A549 (cell line): ENCODE measurements at regions not wholly inside any gene's neighbourhood (a gene's known extent, or its start where the extent isn't known, plus 50 kb on each side); places are given as distances from the start of the nearest gene placed in this dataset.

Source experiments
- ATAC-seq, 2 experiments: fragments of 200-7000 bp in 1 of 2; fragments of >200 bp in 1 of 2; cut with Nextera tagmentation in 1 of 2; cut with Tn5 transposase in 1 of 2; 3 replicates each; pipeline versions ENCODE4 v1.8.0 to v1.9.1; 2018 to 2020; ENCODE audit warnings: mild to moderate bottlenecking in 1 of 2, moderate library complexity in 1 of 2
- CTCF ChIA-PET: fragments of 300-600 bp; sonication (Branson Sonifier 250); formaldehyde crosslinking; extraction: SDS; loops from one replicate; lab custom pipeline; 2021; ENCODE audit warnings: antibody characterized with exemption, inconsistent platforms; lab: Yijun Ruan, JAX
- POLR2A ChIA-PET: fragments of 350-600 bp; formaldehyde crosslinking; extraction: SDS; loops from one replicate; lab custom pipeline; 2021; ENCODE audit warnings: antibody characterized with exemption, inconsistent platforms; lab: Yijun Ruan, JAX
- DNase-seq, 2 experiments: peaks; one replicate each; pipeline versions ENCODE4 v3.0.0 to v3.0.0-alpha.2; 2011 to 2016; ENCODE audit warnings: low read depth in 1 of 2, low spot score in 1 of 2
- FAIRE-seq: peaks from 2 replicates; lab custom pipeline; 2011; peaks lifted over from hg19 to GRCh38; lab: Jason Lieb, UNC
- H3K27ac ChIP-seq, 2 experiments: fragments of >200 bp; sonication (Bioruptor Twin); formaldehyde crosslinking; 3 replicates each; pipeline ENCODE4 v1.5.1; 2016 to 2017
- H3K4me1 ChIP-seq: fragments of >200 bp; sonication (Bioruptor Twin); formaldehyde crosslinking; 3 replicates; pipeline ENCODE4 v1.6.1; 2016
- H3K4me2 ChIP-seq: fragments of >200 bp; sonication (Bioruptor Twin); formaldehyde crosslinking; 3 replicates; pipeline ENCODE4 v1.6.1; 2016
- H3K4me3 ChIP-seq: fragments of >200 bp; sonication (Bioruptor Twin); formaldehyde crosslinking; 3 replicates; pipeline ENCODE4 v1.5.1; 2016
- H3K9me3 ChIP-seq: fragments of >200 bp; sonication (Bioruptor Twin); formaldehyde crosslinking; 3 replicates; pipeline ENCODE4 v1.6.1; 2016
- BHLHE40 ChIP-seq: IDR thresholded peaks from 2 replicates; pipeline ENCODE4 v1.6.1; 2012; ENCODE audit warnings: low read depth, low read length, inconsistent platforms
- CBX2 ChIP-seq: fragments of 200-600 bp; sonication (generic); IDR thresholded peaks from 2 replicates; pipeline ENCODE4 v1.6.1; 2016; ENCODE audit warnings: low read depth, mild to moderate bottlenecking, borderline replicate concordance
- CBX8 ChIP-seq: fragments of 200-600 bp; sonication (generic); IDR thresholded peaks from 2 replicates; pipeline ENCODE4 v1.6.1; 2016
- CHD4 ChIP-seq: fragments of 200-600 bp; sonication (generic); IDR thresholded peaks from 2 replicates; pipeline ENCODE4 v1.6.1; 2016; ENCODE audit warnings: antibody characterized with exemption, mild to moderate bottlenecking, borderline replicate concordance
- FOSB ChIP-seq: fragments of 250-450 bp; sonication (Bioruptor Pico); IDR thresholded peaks from 2 replicates; pipeline ENCODE4 v1.5.0; 2020; ENCODE audit warnings: mild to moderate bottlenecking, moderate library complexity
- FOSL2 ChIP-seq, 2 experiments: fragments of 450-650 bp in 1 of 2; fragments of >200 bp in 1 of 2; sonication (Bioruptor Twin) in 1 of 2; formaldehyde crosslinking; IDR thresholded peaks; 2 replicates each; pipeline versions ENCODE4 v1.5.0 to v1.6.1; 2016 to 2020; ENCODE audit warnings: mild to moderate bottlenecking in 1 of 2, moderate library complexity in 1 of 2
- FOXS1 ChIP-seq: fragments of 250-450 bp; sonication (Bioruptor Pico); IDR thresholded peaks from 2 replicates; pipeline ENCODE4 v1.5.0; 2020; ENCODE audit warnings: mild to moderate bottlenecking, moderate library complexity
- JUNB ChIP-seq: fragments of >200 bp; sonication (Bioruptor Twin); formaldehyde crosslinking; IDR thresholded peaks from 2 replicates; pipeline ENCODE4 v1.6.1; 2016
- KDM1A ChIP-seq: fragments of 200-600 bp; sonication (generic); IDR thresholded peaks from 2 replicates; pipeline ENCODE4 v1.6.1; 2016; ENCODE audit warnings: low read depth, mild to moderate bottlenecking
- MAZ ChIP-seq: fragments of 150-350 bp; IDR thresholded peaks from 2 replicates; pipeline ENCODE4 v1.6.1; 2014; ENCODE audit warnings: antibody characterized with exemption, low read depth, low read length, borderline replicate concordance
- MYC ChIP-seq: IDR thresholded peaks from 2 replicates; pipeline ENCODE4 v1.6.1; 2012; ENCODE audit warnings: mild to moderate bottlenecking, inconsistent platforms, low read length, improper control_type of control experiment, borderline replicate concordance
- NFE2L2 ChIP-seq: fragments of 150-350 bp; conservative IDR thresholded peaks from 2 replicates; pipeline ENCODE4 v1.6.1; 2014; ENCODE audit warnings: low read length
- NPAS2 ChIP-seq: fragments of 250-450 bp; sonication (Bioruptor Pico); IDR thresholded peaks from 2 replicates; pipeline ENCODE4 v1.8.0; 2022; ENCODE audit warnings: mild to moderate bottlenecking, moderate library complexity, borderline replicate concordance
- NR3C1 ChIP-seq: fragments of >200 bp; sonication (Bioruptor Twin); formaldehyde crosslinking; IDR thresholded peaks from 3 replicates; pipeline ENCODE4 v1.6.1; 2017
- POLR2AphosphoS2 ChIP-seq: conservative IDR thresholded peaks from 2 replicates; pipeline ENCODE4 v1.6.1; 2012; ENCODE audit warnings: low read length, improper control_type of control experiment, inconsistent platforms
- RARB ChIP-seq: fragments of 250-450 bp; sonication (Bioruptor Pico); IDR thresholded peaks from 2 replicates; pipeline ENCODE4 v1.8.0; 2021; ENCODE audit warnings: mild to moderate bottlenecking, moderate library complexity
- RCOR1 ChIP-seq: fragments of 150-350 bp; IDR thresholded peaks from 2 replicates; pipeline ENCODE4 v1.6.1; 2014; ENCODE audit warnings: antibody characterized with exemption, low read length, low read depth
- SREBF2 ChIP-seq: fragments of 450-650 bp; IDR thresholded peaks from 2 replicates; pipeline ENCODE4 v1.6.1; 2014; ENCODE audit warnings: mild to moderate bottlenecking, moderate library complexity
- ZNF302 ChIP-seq: fragments of 250-450 bp; sonication (Bioruptor Pico); IDR thresholded peaks from 2 replicates; pipeline ENCODE4 v1.9.0; 2021; ENCODE audit warnings: inconsistent platforms, mild to moderate bottlenecking, moderate library complexity
- WGBS: methylation state at CpG from one replicate; pipeline ENCODE4 v1.1.6; 2017; ENCODE audit errors: missing lambda C conversion rate; 5-methylcytosine and 5-hydroxymethylcytosine counted together
- TF ChIP-seq, protein P1 (sequence below): fragments of 150-350 bp; IDR thresholded peaks from 2 replicates; pipeline ENCODE4 v1.6.1; 2014; ENCODE audit warnings: low read depth, mild to moderate bottlenecking, low read length
- TF ChIP-seq, protein P2 (sequence below): fragments of 450-650 bp; IDR thresholded peaks from 2 replicates; pipeline ENCODE4 v1.6.1; 2014; ENCODE audit warnings: antibody characterized with exemption
- TF ChIP-seq, protein P3 (sequence below): fragments of 200-600 bp; sonication (generic); IDR thresholded peaks from 2 replicates; pipeline ENCODE4 v1.6.1; 2016; ENCODE audit warnings: antibody characterized with exemption, mild to moderate bottlenecking, moderate library complexity

DNA sequence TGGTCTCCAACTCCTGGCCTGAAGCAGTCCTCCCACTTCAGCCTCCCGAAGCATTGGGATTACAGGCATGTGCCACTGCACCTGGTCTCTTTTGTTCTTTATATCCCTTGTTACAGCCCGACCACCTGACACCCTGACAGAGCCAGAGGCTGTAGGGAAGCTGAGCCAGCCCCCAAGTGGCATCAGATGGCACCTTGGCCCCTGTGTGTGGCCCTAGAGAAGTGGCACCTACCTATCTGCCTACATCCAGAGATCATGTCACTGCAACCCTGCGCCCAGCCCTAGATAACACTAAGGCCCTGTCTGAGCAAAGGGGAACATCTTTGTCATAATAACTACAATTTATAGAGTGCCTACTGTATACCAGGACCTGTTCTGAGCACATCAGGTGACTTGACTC, 235.0 kb downstream of the AACS start:
- WGBS: 29% methylated on average over 3 of the region's 3 CpGs
- Histone ChIP-seq H3K4me3 (no peak overlapping the region), H3K4me2 (no peak overlapping the region), H3K9me3 (no peaks in the 10 kb centered on the region), H3K27ac (no peak overlapping the region), H3K4me1 (no peaks in the 10 kb centered on the region)
- no peak for FAIRE-seq
- DNase-seq: no peak
- POLR2A ChIA-PET: no interaction called here
- TF ChIP-seq FOXS1: no peak
- no peak for TF ChIP-seq RCOR1
- no peak for TF ChIP-seq CHD4
- TF ChIP-seq FOSB: no peak
- TF ChIP-seq NR3C1: no peak
- no peak for TF ChIP-seq ZNF302 (CRISPR knock-in tag)
- TF ChIP-seq, protein P1, sequence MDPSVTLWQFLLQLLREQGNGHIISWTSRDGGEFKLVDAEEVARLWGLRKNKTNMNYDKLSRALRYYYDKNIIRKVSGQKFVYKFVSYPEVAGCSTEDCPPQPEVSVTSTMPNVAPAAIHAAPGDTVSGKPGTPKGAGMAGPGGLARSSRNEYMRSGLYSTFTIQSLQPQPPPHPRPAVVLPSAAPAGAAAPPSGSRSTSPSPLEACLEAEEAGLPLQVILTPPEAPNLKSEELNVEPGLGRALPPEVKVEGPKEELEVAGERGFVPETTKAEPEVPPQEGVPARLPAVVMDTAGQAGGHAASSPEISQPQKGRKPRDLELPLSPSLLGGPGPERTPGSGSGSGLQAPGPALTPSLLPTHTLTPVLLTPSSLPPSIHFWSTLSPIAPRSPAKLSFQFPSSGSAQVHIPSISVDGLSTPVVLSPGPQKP: no peak
- no peak for TF ChIP-seq FOSL2 (IDR thresholded peaks at IDR 0.05)
- no peak for TF ChIP-seq FOSL2 (CRISPR knock-in tag; IDR thresholded peaks at IDR 0.05)
- TF ChIP-seq JUNB: no peak
- TF ChIP-seq NFE2L2: no peak
- TF ChIP-seq, protein P2, sequence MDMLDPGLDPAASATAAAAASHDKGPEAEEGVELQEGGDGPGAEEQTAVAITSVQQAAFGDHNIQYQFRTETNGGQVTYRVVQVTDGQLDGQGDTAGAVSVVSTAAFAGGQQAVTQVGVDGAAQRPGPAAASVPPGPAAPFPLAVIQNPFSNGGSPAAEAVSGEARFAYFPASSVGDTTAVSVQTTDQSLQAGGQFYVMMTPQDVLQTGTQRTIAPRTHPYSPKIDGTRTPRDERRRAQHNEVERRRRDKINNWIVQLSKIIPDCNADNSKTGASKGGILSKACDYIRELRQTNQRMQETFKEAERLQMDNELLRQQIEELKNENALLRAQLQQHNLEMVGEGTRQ: no peak
- TF ChIP-seq MYC: no peak
- TF ChIP-seq NPAS2 (CRISPR knock-in tag): no peak
- no peak for TF ChIP-seq BHLHE40
- CTCF ChIA-PET: no interaction called here
- no peak for ATAC-seq

DNA sequence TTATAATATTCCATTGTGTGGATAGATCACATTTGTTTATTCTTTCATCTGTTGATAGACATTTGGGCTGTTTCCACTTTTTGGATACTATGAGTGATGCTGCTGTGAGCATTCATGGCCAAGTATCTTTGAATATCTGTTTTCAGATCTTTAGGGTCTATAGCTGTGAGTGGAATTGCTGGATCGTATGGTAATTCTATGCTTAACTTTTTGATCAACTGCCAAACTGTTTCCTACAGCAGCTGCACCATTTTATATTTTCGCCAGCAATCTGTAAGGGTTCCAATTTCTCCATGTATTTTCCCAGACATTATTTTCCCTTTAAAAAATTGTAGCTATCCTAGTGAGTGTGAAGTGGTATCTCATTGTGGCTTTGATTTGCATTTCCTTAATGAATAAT, 238.1 kb downstream of the AACS start:
- H3K27ac ChIP-seq: no peak overlapping the region
- peak; percentile 7 for FAIRE-seq
- POLR2A ChIA-PET: no interaction called here

DNA sequence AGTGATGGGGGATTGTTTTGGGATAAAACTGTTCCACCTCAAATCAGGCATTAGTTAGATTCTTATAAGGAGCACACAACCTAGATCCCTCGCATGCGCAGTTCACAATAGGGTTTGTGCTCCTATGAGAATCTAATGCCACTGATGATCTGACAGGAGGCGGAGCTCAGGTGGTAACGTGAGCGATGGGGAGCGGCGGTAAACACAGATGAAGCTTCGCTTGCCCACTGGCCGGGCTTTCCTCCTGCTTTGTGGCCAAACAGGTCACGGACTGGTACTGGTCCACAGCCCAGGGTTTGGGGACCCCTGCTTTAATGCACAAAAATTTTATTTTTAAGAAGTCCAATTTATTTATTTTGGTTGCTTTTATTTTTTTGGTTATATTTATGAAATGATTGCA, 238.8 kb downstream of the AACS start:
- no peaks in the 10 kb centered on the region for H3K9me3 ChIP-seq
- ATAC-seq (no peak), FAIRE-seq (no peak), DNase-seq (no peak)
- WGBS: 46% methylated on average over 10 of the region's 10 CpGs
- no peaks in the 10 kb centered on the region for H3K4me1 ChIP-seq
- no peak overlapping the region for H3K27ac ChIP-seq
- POLR2A ChIA-PET: no interaction called here
- TF ChIP-seq, protein P3, sequence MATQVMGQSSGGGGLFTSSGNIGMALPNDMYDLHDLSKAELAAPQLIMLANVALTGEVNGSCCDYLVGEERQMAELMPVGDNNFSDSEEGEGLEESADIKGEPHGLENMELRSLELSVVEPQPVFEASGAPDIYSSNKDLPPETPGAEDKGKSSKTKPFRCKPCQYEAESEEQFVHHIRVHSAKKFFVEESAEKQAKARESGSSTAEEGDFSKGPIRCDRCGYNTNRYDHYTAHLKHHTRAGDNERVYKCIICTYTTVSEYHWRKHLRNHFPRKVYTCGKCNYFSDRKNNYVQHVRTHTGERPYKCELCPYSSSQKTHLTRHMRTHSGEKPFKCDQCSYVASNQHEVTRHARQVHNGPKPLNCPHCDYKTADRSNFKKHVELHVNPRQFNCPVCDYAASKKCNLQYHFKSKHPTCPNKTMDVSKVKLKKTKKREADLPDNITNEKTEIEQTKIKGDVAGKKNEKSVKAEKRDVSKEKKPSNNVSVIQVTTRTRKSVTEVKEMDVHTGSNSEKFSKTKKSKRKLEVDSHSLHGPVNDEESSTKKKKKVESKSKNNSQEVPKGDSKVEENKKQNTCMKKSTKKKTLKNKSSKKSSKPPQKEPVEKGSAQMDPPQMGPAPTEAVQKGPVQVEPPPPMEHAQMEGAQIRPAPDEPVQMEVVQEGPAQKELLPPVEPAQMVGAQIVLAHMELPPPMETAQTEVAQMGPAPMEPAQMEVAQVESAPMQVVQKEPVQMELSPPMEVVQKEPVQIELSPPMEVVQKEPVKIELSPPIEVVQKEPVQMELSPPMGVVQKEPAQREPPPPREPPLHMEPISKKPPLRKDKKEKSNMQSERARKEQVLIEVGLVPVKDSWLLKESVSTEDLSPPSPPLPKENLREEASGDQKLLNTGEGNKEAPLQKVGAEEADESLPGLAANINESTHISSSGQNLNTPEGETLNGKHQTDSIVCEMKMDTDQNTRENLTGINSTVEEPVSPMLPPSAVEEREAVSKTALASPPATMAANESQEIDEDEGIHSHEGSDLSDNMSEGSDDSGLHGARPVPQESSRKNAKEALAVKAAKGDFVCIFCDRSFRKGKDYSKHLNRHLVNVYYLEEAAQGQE: no peak
- TF ChIP-seq KDM1A: no peak
- TF ChIP-seq MAZ: no peak
- no peak for TF ChIP-seq RARB (CRISPR knock-in tag)
- TF ChIP-seq CHD4: no peak
- TF ChIP-seq FOSL2 (IDR thresholded peaks at IDR 0.05): no peak
- TF ChIP-seq FOSL2 (CRISPR knock-in tag; IDR thresholded peaks at IDR 0.05): no peak
- no peak for TF ChIP-seq BHLHE40
- no peak for TF ChIP-seq CBX8
- no peak for TF ChIP-seq CBX2
- TF ChIP-seq SREBF2: no peak
- no peak overlapping the region for H3K4me3 ChIP-seq
- no peak overlapping the region for H3K4me2 ChIP-seq
- CTCF ChIA-PET: no interaction called here

More for the DNA sequence above, 238.1 kb downstream of the AACS start:
- WGBS: 5% methylated on average over 2 of the region's 2 CpGs
- CTCF ChIA-PET: no interaction called here
- no peaks in the 10 kb centered on the region for H3K9me3 ChIP-seq
- no peak overlapping the region for H3K4me2 ChIP-seq
- DNase-seq (no peak), ATAC-seq (no peak)
- no peaks in the 10 kb centered on the region for H3K4me1 ChIP-seq
- no peak overlapping the region for H3K4me3 ChIP-seq
- TF ChIP-seq POLR2AphosphoS2: no peak
